C4-2B (cell line): ENCODE measurements at regions not wholly inside any gene's neighbourhood (a gene's known extent, or its start where the extent isn't known, plus 50 kb on each side); places are given as distances from the start of the nearest gene placed in this dataset.
"Not testable (repeated sequence)": the region's sequence is repeated elsewhere in the genome, so short reads cannot be mapped to it uniquely, and the experiment has no call there.

Experiments
- ZFX ChIP-seq: fragments of 450-650 bp; IDR thresholded peaks from 2 replicates; pipeline ENCODE4 v1.6.1; 2017
- TF ChIP-seq, protein P1 (sequence below): fragments of 450-650 bp; conservative IDR thresholded peaks from 2 replicates; pipeline ENCODE4 v1.5.1; 2017; ENCODE audit warnings: mild to moderate bottlenecking

DNA sequence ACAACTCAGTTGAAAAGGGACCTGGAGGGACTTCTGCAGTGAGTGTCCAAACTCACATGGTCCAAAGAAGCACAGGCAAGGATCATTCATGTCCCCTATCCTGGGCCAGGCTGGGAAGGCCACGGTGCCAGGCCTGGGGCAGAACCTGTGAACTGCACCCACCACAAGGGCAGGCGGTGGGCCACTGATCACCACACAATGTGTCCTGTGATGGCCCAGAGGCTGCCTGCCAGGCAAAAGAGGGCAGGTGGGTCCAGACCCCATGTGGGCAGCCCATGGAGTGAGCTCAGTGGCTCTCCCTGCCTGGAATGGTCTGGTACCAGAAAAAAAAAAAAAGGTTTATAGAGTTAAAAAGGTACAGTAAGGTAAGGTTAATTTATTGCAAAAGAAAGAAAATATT, 244.8 kb downstream of the ANKRD30B start:
- TF ChIP-seq, protein P1, sequence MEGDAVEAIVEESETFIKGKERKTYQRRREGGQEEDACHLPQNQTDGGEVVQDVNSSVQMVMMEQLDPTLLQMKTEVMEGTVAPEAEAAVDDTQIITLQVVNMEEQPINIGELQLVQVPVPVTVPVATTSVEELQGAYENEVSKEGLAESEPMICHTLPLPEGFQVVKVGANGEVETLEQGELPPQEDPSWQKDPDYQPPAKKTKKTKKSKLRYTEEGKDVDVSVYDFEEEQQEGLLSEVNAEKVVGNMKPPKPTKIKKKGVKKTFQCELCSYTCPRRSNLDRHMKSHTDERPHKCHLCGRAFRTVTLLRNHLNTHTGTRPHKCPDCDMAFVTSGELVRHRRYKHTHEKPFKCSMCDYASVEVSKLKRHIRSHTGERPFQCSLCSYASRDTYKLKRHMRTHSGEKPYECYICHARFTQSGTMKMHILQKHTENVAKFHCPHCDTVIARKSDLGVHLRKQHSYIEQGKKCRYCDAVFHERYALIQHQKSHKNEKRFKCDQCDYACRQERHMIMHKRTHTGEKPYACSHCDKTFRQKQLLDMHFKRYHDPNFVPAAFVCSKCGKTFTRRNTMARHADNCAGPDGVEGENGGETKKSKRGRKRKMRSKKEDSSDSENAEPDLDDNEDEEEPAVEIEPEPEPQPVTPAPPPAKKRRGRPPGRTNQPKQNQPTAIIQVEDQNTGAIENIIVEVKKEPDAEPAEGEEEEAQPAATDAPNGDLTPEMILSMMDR = not testable (repeated sequence)
- not testable (repeated sequence) for TF ChIP-seq ZFX
